Tibial nerve (tissue), 3 donors: ENCODE measurements at regions not wholly inside any gene's neighbourhood (a gene's known extent, or its start where the extent isn't known, plus 50 kb on each side); places are given as distances from the start of the nearest gene placed in this dataset.

Experiments used
- CTCF ChIP-seq, 5 experiments: fragments of 200-600 bp in 3 of 5; fragments of 450-650 bp in 2 of 5; sonication (generic) in 3 of 5; IDR thresholded peaks; one replicate each; pipeline ENCODE4 v1.5.1; 2016 to 2019; ENCODE audit warnings: antibody characterized with exemption in 5 of 5, mild to moderate bottlenecking in 3 of 5, moderate library complexity in 2 of 5
- POLR2A ChIP-seq, 2 donors: fragments of 450-650 bp; IDR thresholded peaks; one replicate each; pipeline ENCODE4 v1.6.1; 2017; ENCODE audit warnings: antibody characterized with exemption in 2 of 2, mild to moderate bottlenecking in 2 of 2, moderate library complexity in 2 of 2

GRCh38 chr1:104329278-104329677, 579.6 kb downstream of the AMY1C start:
- TF ChIP-seq CTCF (IDR thresholded peaks at IDR 0.05) (no peak), POLR2A (IDR thresholded peaks at IDR 0.05) (no peak)
